Parathyroid adenoma (tissue), 2 donors: ENCODE measurements at regions not wholly inside any gene's neighbourhood (a gene's known extent, or its start where the extent isn't known, plus 50 kb on each side); places are given as distances from the start of the nearest gene placed in this dataset.

ENCODE experiments used
- H2AFZ ChIP-seq: fragments of 300-600 bp; sonication (generic); one replicate; pipeline ENCODE4 v1.7.0; 2017; ENCODE audit warnings: antibody characterized with exemption, mild to moderate bottlenecking
- H3K27ac ChIP-seq: fragments of 300-600 bp; sonication (generic); one replicate; pipeline ENCODE4 v1.7.0; 2017
- H3K27me3 ChIP-seq: fragments of 300-600 bp; sonication (generic); one replicate; pipeline ENCODE4 v1.7.0; 2017; ENCODE audit warnings: low read length; ENCODE audit not compliant: control insufficient read depth, insufficient read depth
- H3K36me3 ChIP-seq: fragments of 300-600 bp; sonication (generic); one replicate; pipeline ENCODE4 v1.7.0; 2017; ENCODE audit warnings: low read length; ENCODE audit not compliant: control insufficient read depth, insufficient read depth
- H3K4me1 ChIP-seq: fragments of 300-600 bp; sonication (generic); one replicate; pipeline ENCODE4 v1.7.0; 2017; ENCODE audit warnings: control low read depth
- H3K4me2 ChIP-seq: fragments of 300-600 bp; sonication (generic); one replicate; pipeline ENCODE4 v1.7.0; 2017; ENCODE audit warnings: low read length
- H3K4me3 ChIP-seq: fragments of 300-600 bp; sonication (generic); one replicate; pipeline ENCODE4 v1.7.0; 2017; ENCODE audit warnings: low read depth, low read length
- H3K79me2 ChIP-seq: fragments of 300-600 bp; sonication (generic); one replicate; pipeline ENCODE4 v1.7.0; 2017; ENCODE audit warnings: control low read depth
- H3K9ac ChIP-seq: fragments of 300-600 bp; sonication (generic); one replicate; pipeline ENCODE4 v1.7.0; 2017; ENCODE audit warnings: mild to moderate bottlenecking
- H3K9me3 ChIP-seq: fragments of 300-600 bp; sonication (generic); one replicate; pipeline ENCODE4 v1.7.0; 2017; ENCODE audit warnings: low read length; ENCODE audit not compliant: control insufficient read depth
- TF ChIP-seq, protein P1 (sequence below): fragments of 300-600 bp; sonication (generic); IDR thresholded peaks from one replicate; pipeline ENCODE4 v1.7.0; 2017; ENCODE audit warnings: antibody characterized with exemption, mild to moderate bottlenecking
- donor health status: primary hyperparathyroidism.

DNA sequence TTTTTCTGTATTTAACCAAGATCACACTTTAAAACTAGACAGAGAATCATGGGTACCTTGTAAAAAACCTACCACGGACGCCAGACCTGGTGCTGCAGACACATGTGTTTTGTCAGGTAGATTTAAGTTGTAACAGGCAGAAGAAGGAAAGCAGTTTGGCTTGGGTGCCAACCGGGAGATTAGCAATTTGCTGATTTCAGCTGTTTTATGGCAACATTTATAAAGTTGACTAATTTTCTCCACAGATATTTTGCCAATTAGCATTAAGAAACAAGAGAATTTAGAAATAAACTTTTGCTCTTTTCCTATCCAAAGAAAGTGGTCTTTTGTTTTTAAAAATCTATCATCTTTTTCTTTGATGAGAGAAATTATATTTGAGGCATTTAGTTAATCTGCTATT, 76.3 kb upstream of the STOX2 start:
- no peaks in the 10 kb centered on the region for H3K27me3 ChIP-seq
- no peak overlapping the region for H3K4me2 ChIP-seq
- no peaks in the 10 kb centered on the region for H3K9me3 ChIP-seq
- TF ChIP-seq, protein P1, sequence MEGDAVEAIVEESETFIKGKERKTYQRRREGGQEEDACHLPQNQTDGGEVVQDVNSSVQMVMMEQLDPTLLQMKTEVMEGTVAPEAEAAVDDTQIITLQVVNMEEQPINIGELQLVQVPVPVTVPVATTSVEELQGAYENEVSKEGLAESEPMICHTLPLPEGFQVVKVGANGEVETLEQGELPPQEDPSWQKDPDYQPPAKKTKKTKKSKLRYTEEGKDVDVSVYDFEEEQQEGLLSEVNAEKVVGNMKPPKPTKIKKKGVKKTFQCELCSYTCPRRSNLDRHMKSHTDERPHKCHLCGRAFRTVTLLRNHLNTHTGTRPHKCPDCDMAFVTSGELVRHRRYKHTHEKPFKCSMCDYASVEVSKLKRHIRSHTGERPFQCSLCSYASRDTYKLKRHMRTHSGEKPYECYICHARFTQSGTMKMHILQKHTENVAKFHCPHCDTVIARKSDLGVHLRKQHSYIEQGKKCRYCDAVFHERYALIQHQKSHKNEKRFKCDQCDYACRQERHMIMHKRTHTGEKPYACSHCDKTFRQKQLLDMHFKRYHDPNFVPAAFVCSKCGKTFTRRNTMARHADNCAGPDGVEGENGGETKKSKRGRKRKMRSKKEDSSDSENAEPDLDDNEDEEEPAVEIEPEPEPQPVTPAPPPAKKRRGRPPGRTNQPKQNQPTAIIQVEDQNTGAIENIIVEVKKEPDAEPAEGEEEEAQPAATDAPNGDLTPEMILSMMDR, result no peak
- no peaks in the 10 kb centered on the region for H3K79me2 ChIP-seq
- H3K4me1 ChIP-seq, result no peaks in the 10 kb centered on the region
- H3K9ac ChIP-seq, result no peak overlapping the region
- no peak overlapping the region for H3K27ac ChIP-seq
- H2AFZ ChIP-seq, result no peak overlapping the region
- no peaks in the 10 kb centered on the region for H3K36me3 ChIP-seq
- H3K4me3 ChIP-seq, result no peak overlapping the region

DNA sequence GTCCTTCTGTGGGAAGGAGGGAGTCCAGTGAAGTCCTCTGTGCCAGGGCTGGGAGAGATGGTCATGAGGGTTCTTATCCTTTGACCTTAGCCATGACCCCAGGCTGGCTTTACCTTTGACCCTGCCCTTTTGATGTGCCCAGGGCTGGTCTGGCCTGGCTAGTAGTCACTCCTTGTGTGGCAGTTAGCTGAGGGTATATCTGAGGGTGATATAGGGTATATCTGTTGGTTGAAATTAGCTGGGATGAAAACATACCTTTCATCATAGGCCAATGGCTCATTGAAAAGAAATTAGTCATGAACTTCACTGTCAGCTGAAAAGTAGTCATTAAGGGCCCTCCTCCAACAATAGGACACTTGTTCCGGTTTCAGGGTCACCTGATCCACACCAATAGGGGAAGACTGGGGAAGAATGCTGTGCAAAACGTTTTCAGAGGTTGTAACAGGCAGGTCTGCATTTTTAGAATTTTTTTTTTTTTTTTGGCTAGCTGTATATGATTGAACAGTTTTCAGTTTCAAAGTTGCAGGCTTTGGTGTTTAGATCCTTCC, 74.6 kb upstream of the STOX2 start:
- Histone ChIP-seq H3K9ac (no peak overlapping the region), H3K9me3 (no peaks in the 10 kb centered on the region), H2AFZ (no peak overlapping the region), H3K4me3 (no peak overlapping the region), H3K27ac (no peak overlapping the region), H3K36me3 (no peaks in the 10 kb centered on the region), H3K4me2 (no peak overlapping the region), H3K79me2 (no peaks in the 10 kb centered on the region), H3K4me1 (no peaks in the 10 kb centered on the region), H3K27me3 (no peaks in the 10 kb centered on the region)
- TF ChIP-seq, protein P1, result no peak

DNA sequence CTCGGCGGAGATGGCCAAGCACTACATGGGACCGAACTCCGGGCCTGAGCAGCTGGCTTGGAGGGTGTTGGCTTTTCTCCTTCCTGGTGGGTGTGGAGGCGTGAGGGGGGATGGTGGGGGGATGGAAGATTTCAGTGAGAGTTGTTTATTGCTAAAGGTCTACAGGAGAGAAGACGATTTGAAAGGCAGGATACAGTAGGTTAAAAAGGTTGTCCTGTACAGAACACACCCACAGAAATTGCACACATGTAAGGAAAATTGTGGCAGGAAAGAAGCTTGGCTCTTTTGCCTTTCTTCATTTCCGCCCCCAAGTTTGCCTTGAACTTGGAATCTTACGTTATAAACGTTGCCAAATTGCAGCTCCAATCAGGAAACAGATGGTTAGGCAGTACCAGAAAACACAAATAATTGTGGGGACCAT, 74.1 kb upstream of the STOX2 start:
- Histone ChIP-seq H3K27me3 (no peaks in the 10 kb centered on the region), H3K4me1 (no peaks in the 10 kb centered on the region), H3K4me2 (no peak overlapping the region), H3K79me2 (no peaks in the 10 kb centered on the region), H3K9me3 (no peaks in the 10 kb centered on the region), H3K4me3 (no peak overlapping the region), H3K27ac (no peak overlapping the region), H2AFZ (no peak overlapping the region), H3K9ac (no peak overlapping the region), H3K36me3 (no peaks in the 10 kb centered on the region)
- TF ChIP-seq, protein P1, result no peak

DNA sequence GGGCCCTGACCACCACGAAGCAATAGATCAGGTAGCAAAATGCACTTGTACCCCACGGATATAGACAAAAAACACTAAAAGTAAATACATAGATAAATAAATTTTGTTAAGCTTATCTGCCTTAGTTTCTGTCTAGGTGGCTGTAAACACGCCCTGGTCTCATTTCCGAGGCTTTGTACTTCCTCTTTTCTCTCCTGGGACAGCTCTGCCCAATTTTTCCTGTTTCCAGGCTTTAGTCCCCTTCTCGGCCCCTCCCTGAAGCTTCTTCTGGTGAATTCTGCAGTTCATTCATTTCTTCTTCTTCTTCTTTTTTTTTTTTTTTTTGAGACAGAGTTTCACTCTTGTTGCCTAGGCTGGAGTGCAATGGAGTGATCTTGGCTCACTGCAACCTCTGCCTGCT, 73.4 kb upstream of the STOX2 start:
- Histone ChIP-seq H3K4me3 (no peak overlapping the region), H3K4me1 (no peaks in the 10 kb centered on the region), H3K9ac (no peak overlapping the region), H3K9me3 (no peaks in the 10 kb centered on the region), H3K4me2 (no peak overlapping the region), H3K36me3 (no peaks in the 10 kb centered on the region), H3K79me2 (no peaks in the 10 kb centered on the region), H3K27ac (no peak overlapping the region), H3K27me3 (no peaks in the 10 kb centered on the region), H2AFZ (no peak overlapping the region)
- TF ChIP-seq, protein P1, result no peak

DNA sequence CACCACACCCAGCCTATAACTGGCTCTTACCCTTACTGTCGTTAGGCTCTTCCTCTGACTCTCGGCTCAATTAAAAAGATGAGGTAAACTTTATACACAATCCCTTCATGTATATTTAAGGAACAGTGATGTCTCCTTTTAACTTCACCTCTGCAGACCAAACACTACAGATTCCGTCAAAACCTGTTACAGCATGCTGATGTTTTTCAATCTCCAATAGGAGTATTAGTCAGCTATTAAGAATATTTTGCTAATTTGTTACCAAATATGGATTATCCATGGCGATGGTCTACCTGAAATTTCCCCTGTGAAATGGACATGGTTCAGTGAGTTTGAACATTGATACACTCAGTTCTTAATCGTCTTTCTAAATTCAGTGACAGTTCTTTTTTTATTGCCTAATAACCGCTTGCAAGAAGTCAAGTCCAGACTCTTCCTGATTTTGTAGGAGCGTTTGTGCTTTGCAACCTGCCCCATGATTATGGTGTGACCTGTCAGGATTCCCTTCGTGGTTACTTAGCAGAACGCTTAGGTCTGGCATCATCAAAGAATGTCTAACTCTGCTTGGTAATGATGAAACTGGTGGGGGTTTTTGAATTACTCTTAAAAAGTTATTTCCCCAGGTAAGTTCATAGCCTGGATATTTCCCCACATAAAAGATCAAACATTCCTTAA, 72.2 kb upstream of the STOX2 start:
- Histone ChIP-seq H3K27me3 (no peaks in the 10 kb centered on the region), H3K27ac (no peak overlapping the region), H3K36me3 (no peaks in the 10 kb centered on the region), H3K4me2 (no peak overlapping the region), H3K4me3 (no peak overlapping the region), H3K9ac (no peak overlapping the region), H3K4me1 (no peaks in the 10 kb centered on the region), H3K79me2 (no peaks in the 10 kb centered on the region), H2AFZ (no peak overlapping the region), H3K9me3 (no peaks in the 10 kb centered on the region)
- TF ChIP-seq, protein P1, result no peak
